Gastrocnemius medialis (tissue), 4 donors: ENCODE measurements at regions not wholly inside any gene's neighbourhood (a gene's known extent, or its start where the extent isn't known, plus 50 kb on each side); places are given as distances from the start of the nearest gene placed in this dataset.

Experiments used
- ATAC-seq, 2 donors: fragments of 150-250 bp; one replicate each; pipeline ENCODE4 v1.9.1; 2016
- DNase-seq, 2 donors: peaks; one replicate each; pipeline ENCODE4 v3.0.0-alpha.2; 2019
- H3K27ac ChIP-seq, 4 donors: fragments of 200-600 bp; sonication (generic); 1 replicate in 1 of 4; 2 replicates in 3 of 4; pipeline ENCODE4 v1.5.1; 2016 to 2018; ENCODE audit warnings: mild to moderate bottlenecking in 2 of 4, moderate library complexity in 1 of 4
- H3K27me3 ChIP-seq, 3 donors: fragments of 200-600 bp; sonication (generic) in 2 of 3; 1 replicate in 1 of 3; 2 replicates in 2 of 3; pipeline versions ENCODE4 v1.5.1 to v1.6.0; 2016 to 2019; ENCODE audit warnings: mild to moderate bottlenecking in 1 of 3, moderate library complexity in 1 of 3
- H3K36me3 ChIP-seq, 2 donors: fragments of 200-600 bp; sonication (generic) in 1 of 2; one replicate each; pipeline ENCODE4 v1.5.1; 2017 to 2018
- H3K4me1 ChIP-seq, 2 donors: fragments of 200-600 bp; sonication (generic) in 1 of 2; one replicate each; pipeline ENCODE4 v1.5.1; 2016 to 2017; ENCODE audit warnings: mild to moderate bottlenecking in 2 of 2
- H3K4me3 ChIP-seq, 4 donors: fragments of 200-600 bp; sonication (generic) in 3 of 4; 1 replicate in 1 of 4; 2 replicates in 3 of 4; pipeline ENCODE4 v1.5.1; 2016 to 2019; ENCODE audit warnings: mild to moderate bottlenecking in 2 of 4
- H3K9me3 ChIP-seq, 3 donors: fragments of 200-600 bp; sonication (generic) in 2 of 3; 1 replicate in 1 of 3; 2 replicates in 2 of 3; pipeline ENCODE4 v1.5.1; 2016 to 2019
- POLR2A ChIP-seq, 2 donors: fragments of 450-650 bp; IDR thresholded peaks; one replicate each; pipeline ENCODE4 v1.6.1; 2017; ENCODE audit warnings: antibody characterized with exemption in 2 of 2, mild to moderate bottlenecking in 2 of 2, moderate library complexity in 2 of 2
- in situ Hi-C, 4 donors: fragments of 200-750 bp; cut with MboI; loops; one replicate each; pipeline versions ENCODE4 v1.15.0 to v1.8.0; 2017; ENCODE audit warnings: low sequenced_read_pairs in 4 of 4
- intact Hi-C: fragments of 100-400 bp; cut with DNase I; formaldehyde crosslinking; loops from one replicate; pipeline ENCODE4 v1.15.1; 2023; ENCODE audit warnings: low total_unique reads
- TF ChIP-seq, protein P1 (sequence below), 5 experiments: fragments of 450-650 bp in 3 of 5; fragments of 200-600 bp in 2 of 5; sonication (generic) in 2 of 5; IDR thresholded peaks in 4 of 5; conservative IDR thresholded peaks in 1 of 5; 1 replicate in 4 of 5; 2 replicates in 1 of 5; pipeline ENCODE4 v1.5.1; 2016 to 2019; ENCODE audit warnings: antibody characterized with exemption in 5 of 5, mild to moderate bottlenecking in 3 of 5, moderate library complexity in 3 of 5

DNA sequence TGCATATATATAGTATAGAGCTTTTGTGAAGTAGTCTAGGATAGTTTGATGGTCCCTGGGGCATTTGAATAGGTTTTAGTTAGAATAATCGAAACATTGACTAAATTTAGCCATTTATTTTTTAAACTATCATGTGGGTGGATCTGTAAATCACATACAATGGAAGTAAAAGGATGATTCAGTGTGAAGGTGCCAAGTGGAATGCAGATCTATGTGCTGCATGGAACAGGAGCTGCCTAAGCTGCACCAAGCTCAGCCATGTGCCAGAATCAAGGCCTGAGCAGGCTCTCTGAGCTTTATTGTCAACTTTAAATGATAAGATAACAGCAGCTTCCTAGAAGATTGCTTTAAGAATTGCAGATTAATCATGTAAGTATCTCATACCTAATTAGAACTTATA is 1996.2 kb upstream of the PIK3C3 start:
- no peak for DNase-seq
- H3K9me3 ChIP-seq = no peaks in the 10 kb centered on the region
- intact Hi-C loops = no loop called here
- H3K27me3 ChIP-seq = no peaks in the 10 kb centered on the region
- H3K4me3 ChIP-seq = no peak overlapping the region
- no peaks in the 10 kb centered on the region for H3K36me3 ChIP-seq
- no peak overlapping the region for H3K27ac ChIP-seq
- H3K4me1 ChIP-seq = no peaks in the 10 kb centered on the region
- in situ Hi-C loops = no loop called here
- ATAC-seq = no peak
- TF ChIP-seq, protein P1, sequence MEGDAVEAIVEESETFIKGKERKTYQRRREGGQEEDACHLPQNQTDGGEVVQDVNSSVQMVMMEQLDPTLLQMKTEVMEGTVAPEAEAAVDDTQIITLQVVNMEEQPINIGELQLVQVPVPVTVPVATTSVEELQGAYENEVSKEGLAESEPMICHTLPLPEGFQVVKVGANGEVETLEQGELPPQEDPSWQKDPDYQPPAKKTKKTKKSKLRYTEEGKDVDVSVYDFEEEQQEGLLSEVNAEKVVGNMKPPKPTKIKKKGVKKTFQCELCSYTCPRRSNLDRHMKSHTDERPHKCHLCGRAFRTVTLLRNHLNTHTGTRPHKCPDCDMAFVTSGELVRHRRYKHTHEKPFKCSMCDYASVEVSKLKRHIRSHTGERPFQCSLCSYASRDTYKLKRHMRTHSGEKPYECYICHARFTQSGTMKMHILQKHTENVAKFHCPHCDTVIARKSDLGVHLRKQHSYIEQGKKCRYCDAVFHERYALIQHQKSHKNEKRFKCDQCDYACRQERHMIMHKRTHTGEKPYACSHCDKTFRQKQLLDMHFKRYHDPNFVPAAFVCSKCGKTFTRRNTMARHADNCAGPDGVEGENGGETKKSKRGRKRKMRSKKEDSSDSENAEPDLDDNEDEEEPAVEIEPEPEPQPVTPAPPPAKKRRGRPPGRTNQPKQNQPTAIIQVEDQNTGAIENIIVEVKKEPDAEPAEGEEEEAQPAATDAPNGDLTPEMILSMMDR (IDR thresholded peaks at IDR 0.05 in 4 of 5, conservative IDR thresholded peaks at IDR 0.05 in 1 of 5) = no peak
- no peak for TF ChIP-seq POLR2A (IDR thresholded peaks at IDR 0.05)

DNA sequence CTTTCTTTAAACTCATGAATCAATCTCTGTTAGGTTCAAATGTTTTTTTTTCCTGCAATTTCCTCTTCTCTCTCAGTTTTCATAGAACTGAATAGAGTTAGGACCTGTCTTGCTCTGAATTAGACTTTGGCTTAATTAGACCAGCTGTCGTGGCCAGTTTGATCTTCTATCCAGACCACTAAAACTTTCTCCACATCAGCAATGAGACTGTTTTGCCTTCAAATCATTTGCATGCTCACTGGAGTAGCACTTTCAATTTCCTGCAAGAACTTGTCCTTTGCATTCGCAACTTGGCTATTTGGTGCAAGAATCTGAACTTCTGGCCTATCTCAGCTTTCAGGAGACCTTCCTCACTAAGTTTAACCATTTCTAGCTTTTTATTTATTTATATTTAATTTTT is 2002.2 kb upstream of the PIK3C3 start:
- intact Hi-C loops (no loop called here), in situ Hi-C loops (no loop called here)
- ATAC-seq = no peak
- Histone ChIP-seq H3K4me3 (no peak overlapping the region), H3K9me3 (no peaks in the 10 kb centered on the region), H3K4me1 (no peaks in the 10 kb centered on the region), H3K27me3 (no peaks in the 10 kb centered on the region), H3K27ac (no peak overlapping the region), H3K36me3 (no peaks in the 10 kb centered on the region)
- DNase-seq = no peak
- TF ChIP-seq, protein P1 (IDR thresholded peaks at IDR 0.05 in 4 of 5, conservative IDR thresholded peaks at IDR 0.05 in 1 of 5) = no peak
- no peak for TF ChIP-seq POLR2A (IDR thresholded peaks at IDR 0.05)

DNA sequence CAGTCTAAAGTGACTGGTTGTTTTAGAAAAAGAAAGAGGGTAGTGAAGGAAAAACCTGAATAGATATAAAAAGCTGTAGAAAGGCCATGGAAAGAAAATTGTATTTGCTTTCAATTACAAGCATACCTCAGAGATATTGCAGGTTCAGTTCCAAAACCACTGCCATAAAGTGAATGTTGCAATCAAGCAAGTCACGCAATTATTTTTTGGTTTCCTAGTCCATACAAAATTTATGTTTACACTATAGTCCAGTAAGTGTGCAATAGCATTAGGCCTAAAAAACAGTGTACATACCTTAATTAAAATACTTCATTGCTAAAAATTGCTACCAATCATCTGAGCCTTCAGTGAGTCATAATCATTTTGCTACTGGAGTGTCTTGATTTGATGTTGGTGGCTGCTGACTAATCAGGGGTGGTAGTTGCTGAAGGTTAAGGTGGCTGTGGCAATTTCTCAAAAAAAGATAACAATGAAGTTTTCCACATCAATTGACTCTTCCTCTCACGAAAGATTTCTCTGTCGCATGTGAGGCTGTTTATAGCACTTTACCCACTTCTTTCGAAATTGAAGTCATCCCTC is 2003.8 kb upstream of the PIK3C3 start:
- no peaks in the 10 kb centered on the region for H3K36me3 ChIP-seq
- H3K4me3 ChIP-seq = no peak overlapping the region
- DNase-seq (no peak), ATAC-seq (no peak)
- in situ Hi-C loops = no loop called here
- TF ChIP-seq, protein P1 (IDR thresholded peaks at IDR 0.05 in 4 of 5, conservative IDR thresholded peaks at IDR 0.05 in 1 of 5) = no peak
- no peak for TF ChIP-seq POLR2A (IDR thresholded peaks at IDR 0.05)
- H3K27ac ChIP-seq = no peak overlapping the region
- no peaks in the 10 kb centered on the region for H3K9me3 ChIP-seq
- intact Hi-C loops = no loop called here
- H3K27me3 ChIP-seq = no peaks in the 10 kb centered on the region
- no peaks in the 10 kb centered on the region for H3K4me1 ChIP-seq

DNA sequence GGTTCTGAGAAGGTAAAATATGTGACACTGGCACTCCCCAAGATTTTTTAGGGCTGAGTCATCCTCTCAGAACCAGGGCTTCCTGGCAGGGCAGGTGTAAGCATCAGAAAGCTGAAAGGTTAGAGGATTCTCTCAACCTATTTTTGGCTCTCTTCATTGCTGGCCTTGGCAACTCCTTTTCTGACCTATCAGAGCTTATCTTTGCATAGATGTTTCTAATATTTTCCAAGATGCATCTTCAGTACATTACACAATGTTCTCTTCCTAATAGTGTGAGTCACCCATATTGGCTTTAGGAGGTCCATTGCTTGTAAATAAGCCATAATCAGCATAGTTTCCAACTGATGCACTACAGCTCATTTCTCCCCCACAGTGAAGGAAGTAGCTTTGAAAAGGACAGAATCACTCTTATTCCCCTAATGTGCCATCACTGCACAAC is 2008.4 kb upstream of the PIK3C3 start:
- Histone ChIP-seq H3K27me3 (no peaks in the 10 kb centered on the region), H3K9me3 (no peaks in the 10 kb centered on the region), H3K36me3 (no peaks in the 10 kb centered on the region), H3K4me3 (no peak overlapping the region), H3K4me1 (no peaks in the 10 kb centered on the region), H3K27ac (no peak overlapping the region)
- DNase-seq = no peak
- no peak for ATAC-seq
- in situ Hi-C loops (no loop called here), intact Hi-C loops (no loop called here)
- TF ChIP-seq POLR2A (IDR thresholded peaks at IDR 0.05) = no peak
- TF ChIP-seq, protein P1 (IDR thresholded peaks at IDR 0.05 in 4 of 5, conservative IDR thresholded peaks at IDR 0.05 in 1 of 5) = no peak

DNA sequence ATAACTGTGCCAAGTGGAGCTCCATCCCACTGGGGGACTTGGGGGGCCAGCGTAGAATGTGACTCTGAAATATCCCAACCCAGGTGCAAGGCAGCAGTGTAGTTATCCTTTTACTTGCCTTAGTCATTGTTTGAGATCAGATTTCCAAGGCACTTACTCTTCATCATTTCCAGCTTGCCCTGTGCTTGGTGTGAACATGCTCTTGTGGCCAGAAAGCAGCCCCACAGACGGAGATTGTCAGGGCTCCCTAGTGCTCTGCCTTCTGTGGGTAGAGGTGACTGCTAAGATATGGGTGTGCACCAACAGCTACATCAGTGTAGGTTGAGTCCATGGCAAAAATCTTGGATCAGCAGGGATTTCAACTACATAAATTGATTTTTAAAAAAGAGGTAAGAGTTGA is 2010.0 kb upstream of the PIK3C3 start:
- Histone ChIP-seq H3K4me3 (no peak overlapping the region), H3K9me3 (no peaks in the 10 kb centered on the region), H3K27me3 (no peaks in the 10 kb centered on the region), H3K4me1 (no peaks in the 10 kb centered on the region), H3K27ac (no peak overlapping the region), H3K36me3 (no peaks in the 10 kb centered on the region)
- in situ Hi-C loops = no loop called here
- intact Hi-C loops = no loop called here
- no peak for DNase-seq
- no peak for ATAC-seq
- TF ChIP-seq POLR2A (IDR thresholded peaks at IDR 0.05) = no peak
